C4-2B (cell line): ENCODE measurements at regions not wholly inside any gene's neighbourhood (a gene's known extent, or its start where the extent isn't known, plus 50 kb on each side); places are given as distances from the start of the nearest gene placed in this dataset.

Experiments
- ZFX ChIP-seq: fragments of 450-650 bp; IDR thresholded peaks from 2 replicates; pipeline ENCODE4 v1.6.1; 2017
- TF ChIP-seq, protein P1 (sequence below): fragments of 450-650 bp; conservative IDR thresholded peaks from 2 replicates; pipeline ENCODE4 v1.5.1; 2017; ENCODE audit warnings: mild to moderate bottlenecking

DNA sequence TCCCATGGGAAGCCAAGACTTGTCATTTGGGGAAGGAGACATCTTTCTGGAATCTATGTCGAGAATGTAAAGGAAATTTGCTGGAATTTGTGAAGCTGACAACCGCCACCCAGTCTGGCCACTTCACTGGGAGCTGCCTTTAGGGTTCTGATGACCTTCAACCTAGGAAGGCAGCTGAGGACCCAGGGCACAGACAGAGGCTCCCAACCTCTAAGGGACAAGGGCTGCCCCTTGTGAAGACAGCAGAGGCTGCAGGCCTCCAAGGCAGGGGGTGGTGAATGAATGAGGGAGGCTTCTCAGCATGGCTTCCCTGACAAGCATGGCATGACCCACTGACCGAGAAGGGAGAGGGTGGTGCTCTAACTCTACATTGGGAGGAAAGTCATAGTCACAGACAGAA is 128.9 kb upstream of the ASB18 start:
- TF ChIP-seq, protein P1, sequence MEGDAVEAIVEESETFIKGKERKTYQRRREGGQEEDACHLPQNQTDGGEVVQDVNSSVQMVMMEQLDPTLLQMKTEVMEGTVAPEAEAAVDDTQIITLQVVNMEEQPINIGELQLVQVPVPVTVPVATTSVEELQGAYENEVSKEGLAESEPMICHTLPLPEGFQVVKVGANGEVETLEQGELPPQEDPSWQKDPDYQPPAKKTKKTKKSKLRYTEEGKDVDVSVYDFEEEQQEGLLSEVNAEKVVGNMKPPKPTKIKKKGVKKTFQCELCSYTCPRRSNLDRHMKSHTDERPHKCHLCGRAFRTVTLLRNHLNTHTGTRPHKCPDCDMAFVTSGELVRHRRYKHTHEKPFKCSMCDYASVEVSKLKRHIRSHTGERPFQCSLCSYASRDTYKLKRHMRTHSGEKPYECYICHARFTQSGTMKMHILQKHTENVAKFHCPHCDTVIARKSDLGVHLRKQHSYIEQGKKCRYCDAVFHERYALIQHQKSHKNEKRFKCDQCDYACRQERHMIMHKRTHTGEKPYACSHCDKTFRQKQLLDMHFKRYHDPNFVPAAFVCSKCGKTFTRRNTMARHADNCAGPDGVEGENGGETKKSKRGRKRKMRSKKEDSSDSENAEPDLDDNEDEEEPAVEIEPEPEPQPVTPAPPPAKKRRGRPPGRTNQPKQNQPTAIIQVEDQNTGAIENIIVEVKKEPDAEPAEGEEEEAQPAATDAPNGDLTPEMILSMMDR = no peak
- TF ChIP-seq ZFX = no peak
